ENCODE measurements at regions not wholly inside any gene's neighbourhood (a gene's known extent, or its start where the extent isn't known, plus 50 kb on each side); places are given as distances from the start of the nearest gene placed in this dataset.
A peak's percentile ranks its signal among the peaks of the same experiment; 100 is the strongest.

DNA sequence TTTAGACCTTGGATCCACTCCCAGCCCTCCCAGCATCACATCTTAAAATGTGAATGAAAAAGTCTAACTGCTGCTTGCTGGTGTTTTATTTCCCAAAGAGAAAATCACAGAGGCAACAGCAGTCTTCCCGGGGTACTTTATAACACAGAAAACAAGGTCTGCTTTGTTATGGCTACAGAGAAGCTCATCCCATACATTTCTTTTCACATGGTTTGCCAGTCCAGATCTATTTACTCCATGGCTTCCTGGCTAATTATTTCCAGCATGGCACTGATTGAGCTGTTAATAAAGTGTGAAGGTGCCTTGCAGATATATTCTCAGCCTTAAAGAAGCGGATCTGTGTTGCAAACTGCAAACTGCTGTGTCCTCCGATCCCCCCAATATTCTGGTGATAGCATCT, 466.1 kb upstream of the CFAP20DC start:
- Histone ChIP-seq H3K4me3 (ENCODE audit: low read depth, low read length) (no peak overlapping the region), H3K9me3 (ENCODE audit: control insufficient read depth, insufficient read depth, low read length) (peaks cover 2% of the 10 kb centered on the region), H3K36me3 (ENCODE audit: control insufficient read depth, insufficient read depth, low read length) (no peaks in the 10 kb centered on the region), H3K4me1 (ENCODE audit: control insufficient read depth, insufficient read depth, low read length) (no peaks in the 10 kb centered on the region), H3K27me3 (ENCODE audit: control insufficient read depth, insufficient read depth, low read length) (no peaks in the 10 kb centered on the region), H3K27ac (ENCODE audit: low read depth, low read length) (no peak overlapping the region)
- WGBS (ENCODE audit: insufficient coverage): 23% methylated on average over 2 of the region's 3 CpGs
- peak in 2 of 6 donors; percentile 44 to 81 for DNase-seq (ENCODE audit: low read depth in 4 of 6, low spot score in 6 of 6)

DNA sequence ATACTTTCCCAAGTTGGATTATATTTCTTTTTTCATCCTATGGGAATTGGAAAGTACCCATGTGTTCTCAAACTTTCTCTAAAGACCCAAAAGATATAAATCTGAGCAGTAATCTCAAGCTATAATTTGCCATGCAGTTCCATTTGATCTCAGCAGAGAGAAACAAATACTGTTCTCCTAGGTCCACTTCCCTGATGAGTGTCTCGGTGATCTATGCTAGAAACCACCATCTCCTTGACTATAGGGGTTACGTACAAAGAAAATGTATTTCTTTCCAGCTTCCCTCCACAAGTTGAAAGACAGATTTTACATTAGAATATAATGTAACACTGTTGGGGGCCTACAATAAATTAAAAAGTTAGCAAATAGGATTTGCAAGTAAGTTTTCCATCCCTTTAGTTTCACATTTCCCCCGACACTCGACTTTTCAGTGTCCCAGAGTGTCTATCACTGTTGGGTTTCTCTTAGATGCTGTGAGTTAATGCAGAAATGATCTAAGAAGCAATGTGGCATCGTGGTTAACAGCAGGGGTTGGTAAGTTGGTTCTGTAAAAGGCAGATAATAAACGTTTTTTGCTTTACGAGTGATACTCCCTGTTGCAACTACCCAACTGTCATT, 465.1 kb upstream of the CFAP20DC start:
- Histone ChIP-seq H3K27ac (ENCODE audit: low read depth, low read length) (no peak overlapping the region), H3K4me3 (ENCODE audit: low read depth, low read length) (no peak overlapping the region), H3K36me3 (ENCODE audit: control insufficient read depth, insufficient read depth, low read length) (no peaks in the 10 kb centered on the region), H3K9me3 (ENCODE audit: control insufficient read depth, insufficient read depth, low read length) (peaks cover 2% of the 10 kb centered on the region), H3K4me1 (ENCODE audit: control insufficient read depth, insufficient read depth, low read length) (no peaks in the 10 kb centered on the region), H3K27me3 (ENCODE audit: control insufficient read depth, insufficient read depth, low read length) (no peaks in the 10 kb centered on the region)
- peak in 1 of 6 donors; percentile 65 for DNase-seq (ENCODE audit: low read depth in 4 of 6, low spot score in 6 of 6)
- WGBS (ENCODE audit: insufficient coverage): no CpG with 5 or more reads among the region's 7 CpGs

DNA sequence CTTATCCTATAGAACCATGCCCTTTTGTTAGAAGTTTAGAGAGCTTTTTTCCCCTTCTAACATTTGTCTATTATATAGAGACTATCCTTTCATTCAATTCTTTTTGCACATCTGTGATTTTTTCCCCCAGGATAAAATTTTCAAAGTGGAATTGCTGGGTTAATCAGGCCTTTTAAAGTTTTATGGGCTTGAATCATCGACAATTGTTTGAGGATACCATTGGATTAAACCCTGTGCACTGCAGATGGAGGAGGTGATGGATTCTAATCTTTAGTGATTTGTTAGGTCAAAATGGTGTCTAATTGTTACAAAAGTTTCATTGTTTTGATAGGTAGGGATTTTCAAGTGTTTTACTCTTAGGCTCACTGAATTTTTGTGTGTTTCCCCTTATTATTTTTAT, 463.7 kb upstream of the CFAP20DC start:
- H3K27ac ChIP-seq (ENCODE audit: low read depth, low read length): no peak overlapping the region
- H3K4me3 ChIP-seq (ENCODE audit: low read depth, low read length): no peak overlapping the region
- no peaks in the 10 kb centered on the region for H3K4me1 ChIP-seq (ENCODE audit: control insufficient read depth, insufficient read depth, low read length)
- H3K27me3 ChIP-seq (ENCODE audit: control insufficient read depth, insufficient read depth, low read length): no peaks in the 10 kb centered on the region
- WGBS (ENCODE audit: insufficient coverage): 83% methylated on average over 1 of the region's 1 CpG
- no peaks in the 10 kb centered on the region for H3K36me3 ChIP-seq (ENCODE audit: control insufficient read depth, insufficient read depth, low read length)
- peaks cover 2% of the 10 kb centered on the region for H3K9me3 ChIP-seq (ENCODE audit: control insufficient read depth, insufficient read depth, low read length)
- DNase-seq (ENCODE audit: low read depth in 4 of 6, low spot score in 6 of 6): no peak

DNA sequence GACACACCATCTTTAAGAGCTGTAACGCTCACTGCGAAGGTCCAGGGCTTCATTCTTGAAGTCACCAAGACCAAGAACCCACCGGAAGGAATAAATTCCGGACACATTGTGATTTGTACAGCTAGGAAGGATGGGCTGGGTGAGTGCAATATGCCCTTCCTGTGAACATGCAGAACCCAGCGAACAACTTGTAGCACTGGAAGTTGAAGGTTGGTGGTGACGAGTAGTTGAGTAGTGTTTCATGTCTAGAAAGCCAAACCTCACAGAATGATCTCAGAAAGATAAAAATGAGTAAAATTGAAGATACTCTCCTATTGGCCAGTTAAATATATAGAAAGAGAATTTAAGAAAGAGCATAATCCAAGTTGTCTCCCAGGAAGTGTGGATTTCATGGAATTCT, 462.2 kb upstream of the CFAP20DC start:
- DNase-seq (ENCODE audit: low read depth in 4 of 6, low spot score in 6 of 6): no peak
- Histone ChIP-seq H3K4me3 (ENCODE audit: low read depth, low read length) (no peak overlapping the region), H3K27ac (ENCODE audit: low read depth, low read length) (no peak overlapping the region), H3K36me3 (ENCODE audit: control insufficient read depth, insufficient read depth, low read length) (no peaks in the 10 kb centered on the region), H3K27me3 (ENCODE audit: control insufficient read depth, insufficient read depth, low read length) (no peaks in the 10 kb centered on the region), H3K9me3 (ENCODE audit: control insufficient read depth, insufficient read depth, low read length) (peaks cover 2% of the 10 kb centered on the region), H3K4me1 (ENCODE audit: control insufficient read depth, insufficient read depth, low read length) (no peaks in the 10 kb centered on the region)
- WGBS (ENCODE audit: insufficient coverage): 97% methylated on average over 3 of the region's 6 CpGs

DNA sequence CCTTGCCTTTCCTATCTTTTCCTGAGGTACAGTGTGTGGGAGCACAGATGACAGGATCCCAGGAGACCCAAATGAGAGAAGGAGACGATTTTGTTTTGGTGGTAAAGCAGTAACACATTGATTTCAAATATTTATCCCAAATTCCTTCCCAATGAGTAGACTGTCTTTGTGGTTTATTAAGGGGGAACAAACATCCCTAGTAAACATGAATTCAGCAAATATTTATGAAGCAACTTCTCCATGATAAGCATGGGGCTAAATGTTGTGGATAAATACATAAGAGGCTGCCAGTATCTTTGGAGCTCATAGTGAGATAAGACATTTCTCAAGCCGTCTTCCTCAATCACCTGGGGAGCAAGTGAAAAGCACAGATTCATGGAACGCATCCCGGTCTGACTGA, 460.8 kb upstream of the CFAP20DC start:
- Histone ChIP-seq H3K9me3 (ENCODE audit: control insufficient read depth, insufficient read depth, low read length) (peaks cover 2% of the 10 kb centered on the region), H3K4me1 (ENCODE audit: control insufficient read depth, insufficient read depth, low read length) (no peaks in the 10 kb centered on the region), H3K27me3 (ENCODE audit: control insufficient read depth, insufficient read depth, low read length) (no peaks in the 10 kb centered on the region), H3K4me3 (ENCODE audit: low read depth, low read length) (no peak overlapping the region), H3K27ac (ENCODE audit: low read depth, low read length) (no peak overlapping the region), H3K36me3 (ENCODE audit: control insufficient read depth, insufficient read depth, low read length) (no peaks in the 10 kb centered on the region)
- no peak for DNase-seq (ENCODE audit: low read depth in 4 of 6, low spot score in 6 of 6)
- WGBS (ENCODE audit: insufficient coverage): no CpG with 5 or more reads among the region's 4 CpGs

DNA sequence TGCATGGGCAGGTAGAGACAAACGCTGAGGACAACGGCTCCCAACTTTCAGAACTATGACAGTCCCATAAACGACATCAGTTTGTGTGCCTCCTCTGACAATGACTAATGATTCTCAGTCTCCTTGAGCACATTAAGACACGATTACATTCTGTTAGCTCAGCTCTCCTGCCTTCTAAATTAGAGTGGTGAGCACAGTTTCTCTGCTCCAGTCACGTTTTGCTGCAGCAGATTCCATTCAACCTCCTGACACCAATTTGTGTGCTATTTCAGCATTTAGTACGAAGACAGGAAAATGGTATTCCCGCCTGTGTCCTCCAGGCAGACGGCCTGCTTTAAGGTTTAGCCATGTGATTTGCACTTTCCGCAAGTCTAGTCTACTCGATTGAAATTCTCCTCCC, 458.4 kb upstream of the CFAP20DC start:
- Histone ChIP-seq H3K27ac (ENCODE audit: low read depth, low read length) (no peak overlapping the region), H3K27me3 (ENCODE audit: control insufficient read depth, insufficient read depth, low read length) (no peaks in the 10 kb centered on the region), H3K4me1 (ENCODE audit: control insufficient read depth, insufficient read depth, low read length) (no peaks in the 10 kb centered on the region), H3K36me3 (ENCODE audit: control insufficient read depth, insufficient read depth, low read length) (no peaks in the 10 kb centered on the region), H3K9me3 (ENCODE audit: control insufficient read depth, insufficient read depth, low read length) (peaks cover 2% of the 10 kb centered on the region), H3K4me3 (ENCODE audit: low read depth, low read length) (no peak overlapping the region)
- 67% methylated on average over 7 of the region's 10 CpGs for WGBS (ENCODE audit: insufficient coverage)
- peak in 1 of 6 donors; percentile 76 for DNase-seq (ENCODE audit: low read depth in 4 of 6, low spot score in 6 of 6)

DNA sequence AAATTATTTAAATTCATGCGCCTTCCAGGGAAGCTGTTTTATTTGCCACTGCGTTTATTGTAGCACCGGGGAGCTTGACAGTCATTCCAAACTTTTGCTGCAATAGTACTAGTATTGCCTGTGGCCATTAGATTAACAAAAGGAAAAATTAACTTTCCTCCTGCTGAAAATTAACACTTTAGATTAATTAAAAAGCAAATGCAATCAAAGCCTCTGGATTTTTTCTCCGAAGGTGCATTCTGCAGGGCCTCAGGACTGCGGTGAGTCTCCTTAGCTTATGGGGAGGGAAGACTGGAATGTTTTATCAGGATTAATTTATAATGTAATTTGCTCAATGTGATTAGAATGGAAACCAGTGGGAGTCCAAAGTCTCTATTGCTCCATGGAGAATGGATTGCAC, 456.4 kb upstream of the CFAP20DC start:
- no CpG with 5 or more reads among the region's 5 CpGs for WGBS (ENCODE audit: insufficient coverage)
- Histone ChIP-seq H3K4me3 (ENCODE audit: low read depth, low read length) (no peak overlapping the region), H3K4me1 (ENCODE audit: control insufficient read depth, insufficient read depth, low read length) (no peaks in the 10 kb centered on the region), H3K9me3 (ENCODE audit: control insufficient read depth, insufficient read depth, low read length) (no peaks in the 10 kb centered on the region), H3K36me3 (ENCODE audit: control insufficient read depth, insufficient read depth, low read length) (no peaks in the 10 kb centered on the region), H3K27ac (ENCODE audit: low read depth, low read length) (no peak overlapping the region), H3K27me3 (ENCODE audit: control insufficient read depth, insufficient read depth, low read length) (no peaks in the 10 kb centered on the region)
- DNase-seq (ENCODE audit: low read depth in 4 of 6, low spot score in 6 of 6): peak in 3 of 6 donors; percentile 40 to 92 (median 40)

DNA sequence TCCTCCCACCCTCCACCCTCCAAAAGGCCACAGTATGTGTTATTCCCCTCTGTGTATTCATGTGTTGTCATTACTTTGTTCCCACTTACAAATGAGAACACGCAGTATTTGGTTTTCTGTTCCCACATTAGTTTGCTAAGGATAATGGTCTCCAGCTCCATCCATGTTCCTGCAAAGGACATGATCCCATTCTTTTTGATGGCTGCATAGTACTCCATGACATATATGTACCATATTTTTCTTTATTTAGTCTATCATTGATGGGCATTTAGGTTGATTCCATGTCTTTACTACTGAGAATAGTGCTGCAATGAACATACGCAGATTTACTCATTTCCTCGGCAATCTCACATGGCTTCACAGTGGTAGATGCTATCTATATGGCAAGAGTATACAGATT, 453.6 kb upstream of the CFAP20DC start:
- no peak overlapping the region for H3K27ac ChIP-seq (ENCODE audit: low read depth, low read length)
- no peaks in the 10 kb centered on the region for H3K36me3 ChIP-seq (ENCODE audit: control insufficient read depth, insufficient read depth, low read length)
- no peaks in the 10 kb centered on the region for H3K9me3 ChIP-seq (ENCODE audit: control insufficient read depth, insufficient read depth, low read length)
- H3K4me3 ChIP-seq (ENCODE audit: low read depth, low read length): no peak overlapping the region
- DNase-seq (ENCODE audit: low read depth in 4 of 6, low spot score in 6 of 6): no peak
- no peaks in the 10 kb centered on the region for H3K4me1 ChIP-seq (ENCODE audit: control insufficient read depth, insufficient read depth, low read length)
- no peaks in the 10 kb centered on the region for H3K27me3 ChIP-seq (ENCODE audit: control insufficient read depth, insufficient read depth, low read length)
- WGBS (ENCODE audit: insufficient coverage): 80% methylated on average over 1 of the region's 3 CpGs

DNA sequence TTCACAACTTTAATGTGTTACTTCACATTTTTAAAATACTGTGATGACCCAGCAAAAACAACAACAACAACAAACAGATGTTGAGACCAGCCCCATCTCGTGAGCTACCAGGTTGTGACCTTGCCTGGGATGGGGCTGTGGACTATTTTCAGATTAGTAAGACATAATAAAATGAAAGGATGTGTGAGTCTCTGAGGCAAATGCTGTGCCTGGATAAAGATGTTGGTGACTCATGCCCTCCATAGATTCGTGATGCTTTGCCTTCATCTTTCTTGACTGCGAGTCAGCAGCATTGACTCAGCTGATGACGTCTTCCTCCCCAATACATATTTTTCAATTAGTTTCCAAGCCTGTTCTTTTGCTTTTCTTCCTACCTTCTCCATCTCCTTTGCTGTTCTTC, 453.0 kb upstream of the CFAP20DC start:
- no peak for DNase-seq (ENCODE audit: low read depth in 4 of 6, low spot score in 6 of 6)
- Histone ChIP-seq H3K27ac (ENCODE audit: low read depth, low read length) (no peak overlapping the region), H3K9me3 (ENCODE audit: control insufficient read depth, insufficient read depth, low read length) (no peaks in the 10 kb centered on the region), H3K27me3 (ENCODE audit: control insufficient read depth, insufficient read depth, low read length) (no peaks in the 10 kb centered on the region), H3K36me3 (ENCODE audit: control insufficient read depth, insufficient read depth, low read length) (no peaks in the 10 kb centered on the region), H3K4me3 (ENCODE audit: low read depth, low read length) (no peak overlapping the region), H3K4me1 (ENCODE audit: control insufficient read depth, insufficient read depth, low read length) (no peaks in the 10 kb centered on the region)
- WGBS (ENCODE audit: insufficient coverage): 89% methylated on average over 4 of the region's 4 CpGs

DNA sequence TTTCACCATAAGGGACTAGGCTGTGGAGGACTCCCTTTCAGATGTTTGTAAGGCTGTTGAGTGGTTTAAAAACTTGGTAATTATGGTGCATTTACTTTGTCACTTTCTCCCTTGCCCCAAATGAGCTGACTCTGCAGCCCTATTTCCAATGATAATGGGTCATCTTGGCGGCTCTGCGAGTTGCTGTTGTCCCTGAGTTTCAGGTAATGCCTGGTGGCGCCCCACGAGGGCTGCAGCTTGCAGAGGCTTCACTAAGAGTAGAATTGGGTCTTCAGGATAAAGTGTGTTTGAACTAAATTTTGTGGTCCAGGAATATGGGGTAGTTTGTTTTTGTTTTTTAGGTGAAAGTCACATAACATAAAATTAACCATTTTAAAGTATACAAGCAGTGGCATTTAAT, 450.1 kb upstream of the CFAP20DC start:
- Histone ChIP-seq H3K36me3 (ENCODE audit: control insufficient read depth, insufficient read depth, low read length) (no peaks in the 10 kb centered on the region), H3K27ac (ENCODE audit: low read depth, low read length) (no peak overlapping the region), H3K4me3 (ENCODE audit: low read depth, low read length) (no peak overlapping the region), H3K27me3 (ENCODE audit: control insufficient read depth, insufficient read depth, low read length) (no peaks in the 10 kb centered on the region), H3K9me3 (ENCODE audit: control insufficient read depth, insufficient read depth, low read length) (no peaks in the 10 kb centered on the region), H3K4me1 (ENCODE audit: control insufficient read depth, insufficient read depth, low read length) (no peaks in the 10 kb centered on the region)
- WGBS (ENCODE audit: insufficient coverage): no CpG with 5 or more reads among the region's 4 CpGs
- DNase-seq (ENCODE audit: low read depth in 4 of 6, low spot score in 6 of 6): no peak

All from spinal cord (tissue), 9 donors.